ENCODE measurements at regions not wholly inside any gene's neighbourhood (a gene's known extent, or its start where the extent isn't known, plus 50 kb on each side); places are given as distances from the start of the nearest gene placed in this dataset.

DNA sequence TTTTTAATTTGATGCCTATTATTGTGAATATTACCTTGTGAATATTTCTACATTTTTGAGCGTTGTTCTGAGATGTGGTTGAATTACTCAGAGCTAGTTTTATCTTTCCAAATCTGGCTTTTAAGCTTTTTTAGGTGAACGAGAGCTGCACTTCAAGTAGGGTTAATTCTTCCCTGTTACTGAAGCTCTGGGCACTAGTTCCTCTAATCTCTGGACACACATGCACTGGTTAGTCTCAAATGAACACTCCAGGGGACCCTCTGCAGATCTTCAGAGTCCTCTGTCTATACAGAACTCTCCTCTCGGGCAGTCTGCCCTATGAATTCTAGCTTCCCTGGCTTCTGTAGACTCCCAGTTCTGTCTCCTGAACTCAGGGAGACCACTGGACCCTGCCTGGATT lies 237.5 kb upstream of the TBC1D5 start:
- TF ChIP-seq, protein P1, sequence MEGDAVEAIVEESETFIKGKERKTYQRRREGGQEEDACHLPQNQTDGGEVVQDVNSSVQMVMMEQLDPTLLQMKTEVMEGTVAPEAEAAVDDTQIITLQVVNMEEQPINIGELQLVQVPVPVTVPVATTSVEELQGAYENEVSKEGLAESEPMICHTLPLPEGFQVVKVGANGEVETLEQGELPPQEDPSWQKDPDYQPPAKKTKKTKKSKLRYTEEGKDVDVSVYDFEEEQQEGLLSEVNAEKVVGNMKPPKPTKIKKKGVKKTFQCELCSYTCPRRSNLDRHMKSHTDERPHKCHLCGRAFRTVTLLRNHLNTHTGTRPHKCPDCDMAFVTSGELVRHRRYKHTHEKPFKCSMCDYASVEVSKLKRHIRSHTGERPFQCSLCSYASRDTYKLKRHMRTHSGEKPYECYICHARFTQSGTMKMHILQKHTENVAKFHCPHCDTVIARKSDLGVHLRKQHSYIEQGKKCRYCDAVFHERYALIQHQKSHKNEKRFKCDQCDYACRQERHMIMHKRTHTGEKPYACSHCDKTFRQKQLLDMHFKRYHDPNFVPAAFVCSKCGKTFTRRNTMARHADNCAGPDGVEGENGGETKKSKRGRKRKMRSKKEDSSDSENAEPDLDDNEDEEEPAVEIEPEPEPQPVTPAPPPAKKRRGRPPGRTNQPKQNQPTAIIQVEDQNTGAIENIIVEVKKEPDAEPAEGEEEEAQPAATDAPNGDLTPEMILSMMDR (IDR thresholded peaks at IDR 0.05): no peak
- no peak for TF ChIP-seq POLR2A (IDR thresholded peaks at IDR 0.05)

Data from ovary (tissue), 3 donors.